NCI-H187 treated with DMSO at 0.1 percent for 48 hours (cell line): ENCODE measurements at regions not wholly inside any gene's neighbourhood (a gene's known extent, or its start where the extent isn't known, plus 50 kb on each side); places are given as distances from the start of the nearest gene placed in this dataset.

ENCODE experiments used
- DNase-seq: peaks from one replicate; lab custom pipeline; 2025; lab: John Stamatoyannopoulos, UW

GRCh38 chr1:201610858-201611257 is 71.9 kb downstream of the NAV1 start:
- no peak for DNase-seq

GRCh38 chr1:201612645-201613044 is 73.7 kb downstream of the NAV1 start:
- DNase-seq: no peak

GRCh38 chr1:201614262-201615015 is 75.5 kb downstream of the NAV1 start:
- no peak for DNase-seq

GRCh38 chr1:201617157-201617556 is 78.2 kb downstream of the NAV1 start:
- no peak for DNase-seq

GRCh38 chr1:201618389-201618788 is 79.5 kb downstream of the NAV1 start:
- no peak for DNase-seq

GRCh38 chr1:201618905-201619304 is 80.0 kb downstream of the NAV1 start:
- no peak for DNase-seq

GRCh38 chr1:201619513-201619912 is 80.6 kb downstream of the NAV1 start:
- no peak for DNase-seq

GRCh38 chr1:201622353-201622752 is 83.4 kb downstream of the NAV1 start:
- DNase-seq: no peak

- no peak for DNase-seq
Measured at GRCh38 chr1:201622824-201623223, 83.9 kb downstream of the NAV1 start.

GRCh38 chr1:201624741-201625225 is 85.9 kb downstream of the NAV1 start:
- no peak for DNase-seq

GRCh38 chr1:201625226-201625761 is 86.4 kb downstream of the NAV1 start:
- DNase-seq: no peak

GRCh38 chr1:201625851-201626251 is 86.9 kb downstream of the NAV1 start:
- no peak for DNase-seq

GRCh38 chr1:201626629-201627275 is 87.8 kb downstream of the NAV1 start:
- DNase-seq: no peak

- DNase-seq: no peak
Measured at GRCh38 chr1:201628490-201628889, 89.6 kb downstream of the NAV1 start.

- DNase-seq: no peak
Measured at GRCh38 chr1:201630582-201630981, 91.7 kb downstream of the NAV1 start.

GRCh38 chr1:201631037-201631436 is 92.1 kb downstream of the NAV1 start:
- no peak for DNase-seq

- no peak for DNase-seq
Measured at GRCh38 chr1:201632364-201632952, 93.5 kb downstream of the NAV1 start.

- no peak for DNase-seq
Measured at GRCh38 chr1:201633297-201633696, 94.4 kb downstream of the NAV1 start.

- no peak for DNase-seq
Measured at GRCh38 chr1:201633811-201634210, 94.9 kb downstream of the NAV1 start.

- no peak for DNase-seq
Measured at GRCh38 chr1:201634261-201634660, 95.3 kb downstream of the NAV1 start.

- DNase-seq: no peak
Measured at GRCh38 chr1:201636097-201636496, 97.2 kb downstream of the NAV1 start.

GRCh38 chr1:201636510-201636971 is 97.6 kb downstream of the NAV1 start:
- no peak for DNase-seq
